Muscle of leg (tissue), 3 donors: ENCODE measurements at regions not wholly inside any gene's neighbourhood (a gene's known extent, or its start where the extent isn't known, plus 50 kb on each side); places are given as distances from the start of the nearest gene placed in this dataset.
"Not testable (repeated sequence)": the region's sequence is repeated elsewhere in the genome, so short reads cannot be mapped to it uniquely, and the experiment has no call there.

Source experiments
- DNase-seq: peaks from one replicate; pipeline ENCODE4 v3.0.0; 2013
- H3K27ac ChIP-seq: one replicate; pipeline ENCODE4 v1.5.1; 2013; ENCODE audit warnings: mild to moderate bottlenecking, low read length, control low read depth
- H3K27me3 ChIP-seq: one replicate; pipeline ENCODE4 v1.6.1; 2013; ENCODE audit warnings: low read length; ENCODE audit not compliant: control insufficient read depth, insufficient read depth
- H3K36me3 ChIP-seq: one replicate; pipeline ENCODE4 v1.6.1; 2013; ENCODE audit warnings: low read length; ENCODE audit not compliant: control insufficient read depth, insufficient read depth
- H3K4me1 ChIP-seq: one replicate; pipeline ENCODE4 v1.6.1; 2013; ENCODE audit warnings: low read length; ENCODE audit not compliant: control insufficient read depth, insufficient read depth
- H3K4me3 ChIP-seq: one replicate; pipeline ENCODE4 v1.5.1; 2013; ENCODE audit warnings: low read length, control low read depth
- H3K9me3 ChIP-seq: replicated peaks from 2 replicates; pipeline ENCODE4 v1.6.1; 2013; ENCODE audit warnings: low read depth, low read length; ENCODE audit not compliant: control insufficient read depth
- WGBS: methylation state at CpG from one replicate; pipeline ENCODE4 v1.1.5; 2013; ENCODE audit warnings: missing lambda C conversion rate; ENCODE audit not compliant: insufficient coverage; 5-methylcytosine and 5-hydroxymethylcytosine counted together

- DNase-seq, result peak; percentile 75
- H3K36me3 ChIP-seq, result no peaks in the 10 kb centered on the region
- H3K4me1 ChIP-seq, result no peaks in the 10 kb centered on the region
- no peaks in the 10 kb centered on the region for H3K9me3 ChIP-seq
- no peak overlapping the region for H3K4me3 ChIP-seq
- no peaks in the 10 kb centered on the region for H3K27me3 ChIP-seq
- H3K27ac ChIP-seq, result no peak overlapping the region
Observed at GRCh38 chr6:49001856-49002541, 461.1 kb downstream of the MMUT start.

GRCh38 chr6:48998574-48998973 is 464.5 kb downstream of the MMUT start:
- no peak for DNase-seq
- H3K27me3 ChIP-seq, result no peaks in the 10 kb centered on the region
- H3K27ac ChIP-seq, result no peak overlapping the region
- no peaks in the 10 kb centered on the region for H3K9me3 ChIP-seq
- H3K4me1 ChIP-seq, result no peaks in the 10 kb centered on the region
- H3K4me3 ChIP-seq, result no peak overlapping the region
- no peaks in the 10 kb centered on the region for H3K36me3 ChIP-seq

- 62% methylated on average over 5 of the region's 6 CpGs for WGBS
- Histone ChIP-seq H3K4me1 (no peaks in the 10 kb centered on the region), H3K27me3 (no peaks in the 10 kb centered on the region), H3K9me3 (no peaks in the 10 kb centered on the region), H3K36me3 (no peaks in the 10 kb centered on the region), H3K4me3 (no peak overlapping the region), H3K27ac (no peak overlapping the region)
- DNase-seq, result no peak
Observed at GRCh38 chr6:48996461-48997119, 466.5 kb downstream of the MMUT start.

- Histone ChIP-seq H3K4me3 (no peak overlapping the region), H3K27ac (no peak overlapping the region), H3K4me1 (no peaks in the 10 kb centered on the region), H3K36me3 (no peaks in the 10 kb centered on the region), H3K9me3 (peaks cover 9% of the 10 kb centered on the region), H3K27me3 (no peaks in the 10 kb centered on the region)
- WGBS, result 64% methylated on average over 2 of the region's 2 CpGs
- no peak for DNase-seq
Observed at GRCh38 chr6:48994811-48995210, 468.2 kb downstream of the MMUT start.

GRCh38 chr6:48990739-48991138 is 472.3 kb downstream of the MMUT start:
- no peak overlapping the region for H3K4me3 ChIP-seq
- H3K4me1 ChIP-seq, result no peaks in the 10 kb centered on the region
- DNase-seq, result no peak
- no peaks in the 10 kb centered on the region for H3K36me3 ChIP-seq
- H3K9me3 ChIP-seq, result peaks cover 16% of the 10 kb centered on the region
- H3K27ac ChIP-seq, result no peak overlapping the region
- no peaks in the 10 kb centered on the region for H3K27me3 ChIP-seq
- 83% methylated on average over 3 of the region's 5 CpGs for WGBS

GRCh38 chr6:48986845-48987244 is 476.2 kb downstream of the MMUT start:
- Histone ChIP-seq H3K9me3 (peaks cover 20% of the 10 kb centered on the region), H3K27me3 (no peaks in the 10 kb centered on the region)

GRCh38 chr6:48986105-48986504 is 476.9 kb downstream of the MMUT start:
- no peaks in the 10 kb centered on the region for H3K36me3 ChIP-seq
- 85% methylated on average over 2 of the region's 2 CpGs for WGBS
- no peak overlapping the region for H3K27ac ChIP-seq

More at GRCh38 chr6:48986845-48987244, 476.2 kb downstream of the MMUT start:
- Histone ChIP-seq H3K4me1 (no peaks in the 10 kb centered on the region), H3K36me3 (no peaks in the 10 kb centered on the region), H3K4me3 (no peak overlapping the region), H3K27ac (no peak overlapping the region)
- 79% methylated on average over 2 of the region's 4 CpGs for WGBS
- no peak for DNase-seq

GRCh38 chr6:48985025-48985424 is 478.0 kb downstream of the MMUT start:
- no CpG with 5 or more reads among the region's 6 CpGs for WGBS
- Histone ChIP-seq H3K27ac (no peak overlapping the region), H3K4me3 (no peak overlapping the region), H3K27me3 (no peaks in the 10 kb centered on the region), H3K9me3 (peaks cover 12% of the 10 kb centered on the region), H3K4me1 (no peaks in the 10 kb centered on the region), H3K36me3 (no peaks in the 10 kb centered on the region)
- no peak for DNase-seq

More at GRCh38 chr6:48986105-48986504, 476.9 kb downstream of the MMUT start:
- H3K4me1 ChIP-seq, result no peaks in the 10 kb centered on the region
- H3K9me3 ChIP-seq, result peaks cover 20% of the 10 kb centered on the region
- no peak overlapping the region for H3K4me3 ChIP-seq
- no peak for DNase-seq
- no peaks in the 10 kb centered on the region for H3K27me3 ChIP-seq

- H3K36me3 ChIP-seq, DNase-seq, H3K27ac ChIP-seq, H3K27me3 ChIP-seq, H3K9me3 ChIP-seq, H3K4me3 ChIP-seq, H3K4me1 ChIP-seq: not testable (repeated sequence)
- 96% methylated on average over 18 of the region's 20 CpGs for WGBS
Observed at GRCh38 chr6:48983968-48984367, 479.1 kb downstream of the MMUT start.

GRCh38 chr6:48983377-48983776 is 479.7 kb downstream of the MMUT start:
- WGBS, result 96% methylated on average over 8 of the region's 17 CpGs
- H3K27me3 ChIP-seq, result no peaks in the 10 kb centered on the region
- H3K27ac ChIP-seq, result no peak overlapping the region
- no peak overlapping the region for H3K4me3 ChIP-seq
- no peaks in the 10 kb centered on the region for H3K4me1 ChIP-seq
- H3K36me3 ChIP-seq, result no peaks in the 10 kb centered on the region
- peaks cover 6% of the 10 kb centered on the region for H3K9me3 ChIP-seq
- no peak for DNase-seq
